Astrocyte (in vitro differentiated cells and primary cell): ENCODE measurements at regions not wholly inside any gene's neighbourhood (a gene's known extent, or its start where the extent isn't known, plus 50 kb on each side); places are given as distances from the start of the nearest gene placed in this dataset.

Source experiments
- DNase-seq: peaks from one replicate; pipeline ENCODE4 v3.0.0-alpha.2; 2010; ENCODE audit warnings: low read depth
- FAIRE-seq: peaks from 2 replicates; lab custom pipeline; 2011; peaks lifted over from hg19 to GRCh38; lab: Jason Lieb, UNC
- H2AFZ ChIP-seq: 2 replicates; pipeline ENCODE4 v1.6.0; 2012; ENCODE audit warnings: low read depth, low read length, inconsistent platforms
- H3K27ac ChIP-seq: 2 replicates; pipeline ENCODE4 v1.5.1; 2011; ENCODE audit warnings: low read depth, low read length, inconsistent platforms
- H3K27me3 ChIP-seq: 2 replicates; pipeline ENCODE4 v1.6.0; 2011; ENCODE audit warnings: low read length, inconsistent platforms; ENCODE audit not compliant: insufficient read depth
- H3K36me3 ChIP-seq: 2 replicates; pipeline ENCODE4 v1.5.1; 2011; ENCODE audit warnings: low read length, inconsistent platforms; ENCODE audit not compliant: insufficient read depth
- H3K4me1 ChIP-seq: 2 replicates; pipeline ENCODE4 v1.5.1; 2011; ENCODE audit warnings: low read length, inconsistent platforms; ENCODE audit not compliant: insufficient read depth
- H3K4me2 ChIP-seq: 2 replicates; pipeline ENCODE4 v1.6.0; 2012; ENCODE audit warnings: low read length, inconsistent platforms
- H3K4me3 ChIP-seq: 2 replicates; pipeline ENCODE4 v1.5.1; 2011; ENCODE audit warnings: low read depth, mild to moderate bottlenecking, low read length, inconsistent platforms; ENCODE audit not compliant: insufficient read depth
- H3K79me2 ChIP-seq: 2 replicates; pipeline ENCODE4 v1.6.0; 2012; ENCODE audit warnings: mild to moderate bottlenecking, low read length, inconsistent platforms; ENCODE audit not compliant: insufficient read depth
- H3K9ac ChIP-seq: 2 replicates; pipeline ENCODE4 v1.6.0; 2012; ENCODE audit warnings: mild to moderate bottlenecking, low read length, inconsistent platforms
- H3K9me3 ChIP-seq: 2 replicates; pipeline ENCODE4 v1.5.1; 2012; ENCODE audit warnings: low read depth, mild to moderate bottlenecking, low read length, inconsistent platforms; ENCODE audit not compliant: insufficient read depth
- H4K20me1 ChIP-seq: 2 replicates; pipeline ENCODE4 v1.6.0; 2012; ENCODE audit warnings: low read length, inconsistent platforms; ENCODE audit not compliant: insufficient read depth
- H3K27ac Mint-ChIP-seq: one replicate; pipeline ENCODE4 v1.8.0; 2021; ENCODE audit warnings: mild to moderate bottlenecking, mixed read lengths; ENCODE audit not compliant: unreplicated experiment
- H3K27me3 Mint-ChIP-seq: one replicate; pipeline ENCODE4 v1.8.0; 2021; ENCODE audit warnings: low read depth, mixed read lengths; ENCODE audit not compliant: unreplicated experiment
- H3K36me3 Mint-ChIP-seq: one replicate; pipeline ENCODE4 v1.8.0; 2021; ENCODE audit warnings: low read depth, mixed read lengths; ENCODE audit not compliant: unreplicated experiment
- H3K4me1 Mint-ChIP-seq: one replicate; pipeline ENCODE4 v1.8.0; 2021; ENCODE audit warnings: low read depth, mixed read lengths; ENCODE audit not compliant: unreplicated experiment
- H3K4me3 Mint-ChIP-seq: one replicate; pipeline ENCODE4 v1.8.0; 2021; ENCODE audit warnings: mild to moderate bottlenecking, moderate library complexity, mixed read lengths; ENCODE audit not compliant: unreplicated experiment
- H3K9me3 Mint-ChIP-seq: one replicate; pipeline ENCODE4 v1.8.0; 2021; ENCODE audit warnings: mild to moderate bottlenecking, mixed read lengths; ENCODE audit not compliant: unreplicated experiment
- CTCF ChIP-seq: IDR thresholded peaks from 2 replicates; pipeline ENCODE4 v1.5.1; 2011; ENCODE audit warnings: low read depth, mild to moderate bottlenecking, inconsistent platforms, low read length, moderate library complexity; ENCODE audit not compliant: insufficient read depth
- EZH2 ChIP-seq: IDR thresholded peaks from 2 replicates; pipeline ENCODE4 v1.6.1; 2012; ENCODE audit warnings: mild to moderate bottlenecking, low read length, inconsistent platforms; ENCODE audit not compliant: insufficient read depth

- DNase-seq (no peak), FAIRE-seq (no peak)
- H3K9ac ChIP-seq, result no peak overlapping the region
- H3K4me3 ChIP-seq, result no peak overlapping the region
- no peaks in the 10 kb centered on the region for H3K79me2 ChIP-seq
- H3K27ac Mint-ChIP-seq, result no peak overlapping the region
- no peak overlapping the region for H3K4me2 ChIP-seq
- no peaks in the 10 kb centered on the region for H3K27me3 ChIP-seq
- no peaks in the 10 kb centered on the region for H3K4me1 ChIP-seq
- no peaks in the 10 kb centered on the region for H3K36me3 ChIP-seq
- H3K27me3 Mint-ChIP-seq, result no peaks in the 10 kb centered on the region
- H3K27ac ChIP-seq, result no peak overlapping the region
- no peaks in the 10 kb centered on the region for H3K9me3 ChIP-seq
- H3K9me3 Mint-ChIP-seq, result no peaks in the 10 kb centered on the region
- H3K36me3 Mint-ChIP-seq, result no peaks in the 10 kb centered on the region
- TF ChIP-seq CTCF (no peak), EZH2 (no peak)
- H2AFZ ChIP-seq, result no peak overlapping the region
- H3K4me3 Mint-ChIP-seq, result no peak overlapping the region
- H4K20me1 ChIP-seq, result no peaks in the 10 kb centered on the region
- H3K4me1 Mint-ChIP-seq, result peaks cover 15% of the 10 kb centered on the region
These were observed 82.2 kb upstream of the BMP2K start for GRCh38 chr4:78693777-78694456.

- Histone ChIP-seq H3K79me2 (no peaks in the 10 kb centered on the region), H4K20me1 (no peaks in the 10 kb centered on the region), H3K9ac (no peak overlapping the region), H3K4me3 (no peak overlapping the region), H3K36me3 (no peaks in the 10 kb centered on the region), H3K4me2 (no peak overlapping the region), H3K9me3 (no peaks in the 10 kb centered on the region), H3K27ac (no peak overlapping the region), H3K27me3 (no peaks in the 10 kb centered on the region), H2AFZ (no peak overlapping the region), H3K4me1 (no peaks in the 10 kb centered on the region)
- no peak overlapping the region for H3K4me3 Mint-ChIP-seq
- DNase-seq, result no peak
- no peaks in the 10 kb centered on the region for H3K36me3 Mint-ChIP-seq
- H3K27me3 Mint-ChIP-seq, result no peaks in the 10 kb centered on the region
- FAIRE-seq, result no peak
- TF ChIP-seq EZH2 (no peak), CTCF (no peak)
- H3K27ac Mint-ChIP-seq, result no peak overlapping the region
- no peaks in the 10 kb centered on the region for H3K9me3 Mint-ChIP-seq
- peaks cover 15% of the 10 kb centered on the region for H3K4me1 Mint-ChIP-seq
These were observed 81.7 kb upstream of the BMP2K start for GRCh38 chr4:78694457-78694787.

GRCh38 chr4:78695910-78696309, 80.2 kb upstream of the BMP2K start:
- TF ChIP-seq EZH2, result no peak
- no peak for TF ChIP-seq CTCF
- Mint-ChIP-seq H3K36me3 (no peaks in the 10 kb centered on the region), H3K9me3 (no peaks in the 10 kb centered on the region), H3K27me3 (no peaks in the 10 kb centered on the region), H3K4me1 (peaks cover 13% of the 10 kb centered on the region), H3K27ac (no peak overlapping the region), H3K4me3 (no peak overlapping the region)
- Histone ChIP-seq H2AFZ (no peak overlapping the region), H3K27ac (no peak overlapping the region), H3K9ac (no peak overlapping the region), H3K27me3 (no peaks in the 10 kb centered on the region), H3K4me3 (no peak overlapping the region), H3K4me1 (no peaks in the 10 kb centered on the region), H3K36me3 (no peaks in the 10 kb centered on the region), H3K79me2 (no peaks in the 10 kb centered on the region), H3K4me2 (no peak overlapping the region), H4K20me1 (no peaks in the 10 kb centered on the region), H3K9me3 (no peaks in the 10 kb centered on the region)
- DNase-seq (no peak), FAIRE-seq (no peak)
